GM21423 (cell line): ENCODE measurements at regions not wholly inside any gene's neighbourhood (a gene's known extent, or its start where the extent isn't known, plus 50 kb on each side); places are given as distances from the start of the nearest gene placed in this dataset.
"Not testable (repeated sequence)": the region's sequence is repeated elsewhere in the genome, so short reads cannot be mapped to it uniquely, and the experiment has no call there.

ENCODE experiments used
- ATAC-seq: cut with Tn5 transposase; IDR thresholded peaks from one replicate; pipeline ENCODE4 v1.9.1; 2021; ENCODE audit warnings: mild to moderate bottlenecking, moderate library complexity; ENCODE audit not compliant: unreplicated experiment

DNA sequence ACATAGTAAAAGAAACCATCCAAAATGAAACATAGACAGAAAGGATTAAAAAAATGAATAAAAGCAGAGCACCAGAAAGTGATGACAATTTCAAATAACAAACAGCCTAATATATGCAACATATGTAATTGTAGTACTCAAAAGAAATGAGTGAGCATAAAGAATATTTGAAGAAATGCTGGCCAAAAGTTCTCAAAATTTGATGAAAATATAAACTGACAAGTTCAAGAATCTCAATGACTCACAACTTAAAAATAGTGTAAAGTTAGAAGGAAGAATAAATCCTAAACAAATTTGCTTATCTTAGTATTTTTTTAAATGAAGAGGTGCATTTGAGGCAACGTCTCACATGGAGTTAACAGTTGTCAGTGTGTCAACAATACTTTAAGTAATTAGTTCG is 498.9 kb downstream of the SLC6A15 start:
- ATAC-seq, result no peak

DNA sequence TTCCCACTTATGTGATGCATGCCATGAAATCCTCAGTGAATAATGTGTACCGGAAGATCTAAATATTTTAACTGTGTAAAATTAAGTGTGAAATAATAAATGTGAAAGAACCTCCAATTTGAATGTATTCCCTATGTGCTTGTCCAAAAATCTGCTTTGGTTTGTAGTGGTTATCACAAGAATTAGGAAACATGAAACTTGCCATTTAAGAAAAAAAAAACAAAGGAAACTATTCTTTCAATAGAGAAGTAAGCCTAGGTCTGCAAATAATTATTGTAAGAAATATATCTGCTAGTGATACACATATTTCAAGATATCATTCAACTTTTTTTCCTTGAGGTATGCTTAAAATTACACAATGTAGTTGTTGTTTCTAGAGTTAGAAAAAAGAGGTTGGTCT is 500.4 kb downstream of the SLC6A15 start:
- no peak for ATAC-seq

DNA sequence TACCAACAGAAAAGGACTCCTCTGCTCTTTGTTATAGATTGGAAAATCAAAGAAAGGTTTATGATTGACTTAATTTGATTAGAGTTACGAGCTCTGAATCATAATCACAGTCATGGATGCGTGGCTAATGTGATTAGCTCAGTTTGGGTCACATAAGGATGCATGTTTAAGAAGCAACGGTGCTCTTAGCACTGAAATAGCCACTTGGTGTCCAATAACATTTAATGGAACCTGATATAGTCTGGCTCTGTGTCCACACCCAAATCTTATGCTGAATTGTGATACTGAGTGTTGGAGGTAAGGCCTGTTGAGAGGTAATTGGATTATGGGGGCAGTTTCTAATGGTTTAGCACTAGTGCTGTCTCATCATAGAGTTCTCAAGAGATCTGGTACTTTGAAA is 501.6 kb downstream of the SLC6A15 start:
- no peak for ATAC-seq

DNA sequence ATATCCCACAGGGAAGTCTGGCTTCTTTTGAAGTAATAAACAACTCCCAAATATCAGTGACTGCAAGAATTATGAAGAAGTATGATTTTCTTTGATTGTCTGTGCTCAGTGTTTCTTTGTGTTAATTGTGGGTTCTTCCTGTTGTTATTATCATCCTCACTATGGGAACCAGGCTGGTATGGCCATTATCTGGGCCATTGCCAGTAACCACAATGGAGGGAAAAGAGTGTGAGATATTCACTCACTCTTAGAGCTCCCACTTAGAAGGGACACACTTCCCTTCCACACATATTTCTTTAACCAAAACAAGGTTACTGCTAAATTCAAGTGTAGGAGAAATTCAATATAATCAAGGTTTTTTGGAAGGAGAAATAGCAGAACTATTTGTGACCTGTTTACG is 503.7 kb downstream of the SLC6A15 start:
- no peak for ATAC-seq

DNA sequence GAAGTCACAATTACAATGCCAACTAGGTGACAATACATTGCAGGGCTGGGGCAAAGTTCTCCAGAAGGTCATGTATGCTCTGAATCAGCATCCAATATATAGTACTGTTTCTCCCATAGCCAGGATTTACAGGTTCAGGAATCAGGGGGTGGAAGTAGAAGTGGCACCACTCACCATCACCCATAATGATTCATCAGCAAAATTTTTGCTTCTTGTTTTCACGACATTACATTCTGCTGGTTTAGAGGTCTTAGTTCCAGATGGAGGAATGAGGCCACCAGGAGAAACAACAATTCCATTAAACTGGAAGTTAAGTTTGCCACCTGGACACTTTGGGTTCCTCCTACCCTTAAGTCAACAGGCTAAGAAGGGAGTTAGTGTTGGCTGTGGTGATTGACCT is 505.9 kb downstream of the SLC6A15 start:
- ATAC-seq, result not testable (repeated sequence)

DNA sequence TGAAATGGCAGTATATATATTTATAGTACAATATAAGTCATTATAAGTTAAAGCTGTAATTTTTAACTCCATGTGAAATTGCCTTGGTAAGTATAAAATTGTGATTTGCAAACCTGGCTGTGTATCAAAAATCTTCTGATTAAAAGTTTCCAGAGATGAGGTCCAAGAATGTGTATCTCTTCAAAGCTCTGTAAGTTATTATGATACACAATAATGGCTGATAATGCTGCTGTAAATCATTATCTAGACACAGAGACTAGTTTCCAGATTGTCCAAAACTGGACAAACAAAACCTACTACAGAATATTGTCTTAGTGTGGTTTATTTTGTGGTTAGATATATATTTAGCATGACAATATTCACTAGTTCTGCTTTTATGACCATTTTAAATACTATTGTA is 514.8 kb downstream of the SLC6A15 start:
- no peak for ATAC-seq

DNA sequence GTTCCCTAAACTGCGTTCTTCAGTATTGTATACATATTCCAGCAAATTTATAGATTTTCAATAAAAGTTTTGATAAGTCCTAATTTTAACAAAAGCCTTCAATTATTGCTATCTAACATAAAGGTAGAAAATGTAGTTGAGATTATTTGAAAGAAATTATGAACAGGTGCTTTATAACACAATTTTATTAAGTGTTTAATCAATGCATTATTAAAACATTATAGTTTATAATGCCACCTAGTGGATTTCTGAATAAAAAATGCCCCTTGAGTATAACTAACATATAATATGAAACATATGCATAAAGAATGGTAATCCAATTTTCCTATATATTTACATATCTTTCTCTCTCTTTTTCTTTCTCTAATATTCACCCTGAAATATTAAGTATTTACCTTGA is 515.3 kb downstream of the SLC6A15 start:
- no peak for ATAC-seq

DNA sequence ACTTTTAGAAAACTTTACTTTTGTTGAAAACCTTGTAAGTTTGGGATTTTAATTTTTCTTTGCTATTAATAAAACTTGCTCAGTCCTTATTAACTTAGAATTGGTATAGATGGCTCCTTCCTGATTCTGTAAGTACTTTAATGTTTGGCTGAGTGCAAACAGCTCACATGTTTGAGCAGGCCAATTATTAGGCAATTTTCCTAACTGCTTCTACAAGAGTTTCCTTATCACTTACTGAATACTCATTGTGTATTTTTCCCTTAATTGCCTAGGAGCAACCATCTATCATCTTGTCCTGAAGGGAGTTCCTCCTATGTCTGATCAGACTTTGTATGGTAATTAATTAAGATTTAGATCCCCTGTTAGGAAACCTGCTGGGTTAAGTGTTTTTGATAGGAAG is 521.4 kb downstream of the SLC6A15 start:
- not testable (repeated sequence) for ATAC-seq

DNA sequence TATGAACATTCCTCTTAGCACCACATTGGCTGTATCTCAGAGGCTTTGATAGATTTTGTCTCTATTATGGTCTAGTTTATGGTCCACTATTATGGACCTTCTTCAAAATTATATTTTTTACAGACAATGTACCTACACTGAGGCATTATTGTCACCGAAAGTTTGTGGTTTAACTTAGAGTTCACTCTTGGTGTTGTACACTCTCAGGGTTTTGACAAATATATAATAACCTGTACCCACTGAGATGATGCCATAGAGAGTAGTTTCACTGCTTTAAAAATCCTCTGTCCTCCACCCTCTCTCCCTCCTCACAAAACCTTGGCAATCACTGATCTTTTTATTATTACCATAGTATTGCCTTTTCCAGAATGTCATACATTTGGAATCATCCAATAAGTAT is 528.2 kb downstream of the SLC6A15 start:
- no peak for ATAC-seq

DNA sequence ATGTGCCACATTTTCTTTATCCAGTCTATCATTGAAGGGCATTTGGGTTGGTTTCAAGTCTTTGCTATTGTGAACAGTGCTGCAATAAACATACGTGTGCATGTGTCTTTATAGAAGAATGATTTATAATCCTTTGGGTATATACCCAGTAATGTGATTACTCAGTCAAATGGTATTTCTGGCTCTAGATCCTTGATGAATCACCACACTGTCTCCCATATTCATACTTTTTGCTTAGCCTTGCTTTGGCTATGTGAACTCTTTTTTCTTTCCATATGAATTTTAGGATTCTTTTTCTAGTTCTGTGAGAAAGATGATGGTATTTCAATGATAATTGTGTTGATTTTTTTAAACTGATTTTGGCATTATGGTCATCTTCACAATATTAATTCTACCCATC is 530.1 kb downstream of the SLC6A15 start:
- ATAC-seq, result not testable (repeated sequence)

DNA sequence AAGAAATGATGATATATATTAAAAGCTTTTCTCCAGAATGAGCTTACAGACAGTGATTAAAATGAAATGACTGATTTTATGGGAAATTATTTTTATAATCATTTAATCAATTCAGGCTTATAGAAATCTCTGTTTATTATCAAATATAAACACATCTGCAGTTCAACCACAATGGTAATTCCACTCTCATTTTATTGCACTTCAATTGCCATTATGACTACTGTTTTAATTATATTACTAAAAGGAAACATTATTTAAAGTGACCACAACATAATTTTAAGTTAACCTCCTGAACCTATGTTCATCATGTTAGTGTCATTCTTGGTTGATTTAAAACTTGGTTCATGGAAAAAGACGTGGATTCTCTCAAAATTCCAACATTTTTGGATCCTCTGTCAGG is 536.3 kb downstream of the SLC6A15 start:
- no peak for ATAC-seq

DNA sequence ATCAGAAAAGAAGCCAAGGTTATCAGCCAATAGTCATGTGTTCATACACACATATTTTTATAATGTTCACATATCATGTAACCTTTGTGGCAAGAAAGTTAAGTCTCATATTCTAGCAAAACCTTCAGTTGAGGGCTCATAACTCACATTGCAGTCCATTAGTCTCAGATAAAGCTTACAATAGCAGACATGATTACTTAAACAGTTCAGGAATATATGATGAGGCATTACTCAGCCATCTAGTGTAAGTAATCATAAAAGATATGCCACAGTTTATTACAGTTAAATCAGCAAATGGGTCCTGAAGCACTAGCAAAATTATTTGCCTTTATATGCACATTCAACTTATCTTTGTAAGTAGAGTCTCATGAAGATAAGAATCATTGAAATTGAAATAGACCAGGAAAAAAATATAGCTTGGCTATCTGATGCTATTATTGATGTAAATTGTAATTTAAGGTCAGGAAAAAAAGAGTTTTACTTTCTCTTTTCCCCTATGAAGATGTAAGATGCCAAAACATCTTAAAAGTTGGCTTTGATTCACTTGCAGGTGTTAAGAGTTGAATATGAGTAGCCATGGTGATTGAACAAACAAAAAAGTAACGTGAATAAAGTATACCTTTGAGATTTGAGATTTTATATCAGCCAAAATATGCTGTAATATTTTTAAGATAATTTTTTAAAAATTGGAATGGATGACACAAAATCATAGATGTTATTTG is 537.0 kb downstream of the SLC6A15 start:
- ATAC-seq, result no peak

DNA sequence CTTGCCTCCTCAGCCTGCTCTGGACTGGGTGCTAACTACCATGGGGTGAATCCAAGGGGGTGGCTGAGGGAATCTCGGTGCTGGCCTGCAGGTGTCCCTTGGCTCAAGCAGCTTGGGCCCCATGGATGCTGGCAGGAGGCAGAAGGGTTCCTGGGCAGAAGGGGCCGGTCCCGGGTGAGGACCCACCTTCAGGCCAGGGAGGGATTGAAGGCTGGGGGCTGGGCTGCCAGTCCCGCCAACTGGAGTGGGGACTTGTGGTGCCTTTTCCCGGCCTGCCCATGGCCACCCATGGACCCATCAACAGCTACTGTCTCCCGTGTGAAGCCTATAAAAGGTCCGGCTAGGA is 550.1 kb downstream of the SLC6A15 start:
- ATAC-seq, result no peak

DNA sequence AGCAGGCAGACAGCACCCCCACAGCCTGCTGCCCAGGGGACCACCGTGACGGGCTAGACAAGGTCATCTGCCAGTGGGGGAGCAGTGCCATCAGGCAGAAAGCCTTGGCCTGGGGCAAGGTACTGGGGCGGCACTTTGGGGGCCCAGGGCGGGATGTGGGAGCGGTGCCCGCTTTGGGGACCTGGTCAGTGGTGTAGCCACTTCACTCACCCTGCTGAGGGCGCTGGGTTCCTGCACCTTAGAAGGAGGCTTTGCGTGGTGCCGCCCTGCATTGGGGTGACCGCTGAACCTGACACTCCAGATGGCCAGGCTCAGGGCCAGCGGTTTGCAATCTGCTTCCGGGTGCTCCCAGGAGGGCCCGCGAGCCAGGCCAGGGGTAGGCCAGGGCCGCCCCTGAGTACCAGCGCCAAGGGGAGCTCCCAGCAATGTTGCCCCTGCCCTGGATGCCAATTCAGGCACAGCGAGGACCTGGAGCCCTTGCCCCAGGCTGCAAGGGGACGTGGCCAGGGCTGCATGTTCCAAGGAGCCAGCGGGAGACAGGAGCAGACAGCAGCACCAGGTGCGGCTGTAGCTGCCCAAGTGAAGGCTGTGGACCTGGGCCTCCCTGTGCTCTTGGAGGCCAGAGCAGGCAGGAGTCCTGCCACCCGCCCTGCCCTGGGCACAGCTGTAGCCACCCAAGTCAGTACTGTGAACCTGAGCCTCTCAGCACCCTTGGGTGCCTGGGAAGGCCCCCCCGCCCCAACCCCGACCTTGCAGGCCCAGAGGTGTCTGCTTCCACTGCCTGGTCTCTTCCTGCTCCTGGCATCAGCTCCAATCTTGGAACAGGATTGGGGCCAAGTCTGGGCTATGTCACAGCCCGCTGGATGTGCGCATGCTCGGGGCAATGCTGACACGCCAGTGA is 550.7 kb downstream of the SLC6A15 start:
- no peak for ATAC-seq

DNA sequence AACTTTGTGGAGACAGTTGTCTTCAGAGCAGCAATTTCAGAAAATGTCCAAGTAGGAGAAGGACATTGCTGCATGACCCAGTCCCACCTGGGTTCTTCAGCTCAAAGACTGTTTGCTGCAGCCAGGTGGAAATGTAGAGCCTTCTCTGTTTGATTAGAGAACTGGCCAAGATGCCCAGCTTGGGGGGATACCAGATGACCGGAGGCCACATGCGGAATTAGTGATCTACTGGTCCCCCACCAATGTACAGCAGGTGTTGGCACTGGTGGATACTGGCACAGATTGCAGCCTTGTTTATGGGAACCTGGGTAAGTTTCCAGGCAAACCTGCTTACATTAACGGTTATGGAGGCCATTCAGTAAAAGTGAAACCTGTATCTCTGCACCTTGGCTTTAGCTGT is 555.3 kb downstream of the SLC6A15 start:
- ATAC-seq, result no peak

DNA sequence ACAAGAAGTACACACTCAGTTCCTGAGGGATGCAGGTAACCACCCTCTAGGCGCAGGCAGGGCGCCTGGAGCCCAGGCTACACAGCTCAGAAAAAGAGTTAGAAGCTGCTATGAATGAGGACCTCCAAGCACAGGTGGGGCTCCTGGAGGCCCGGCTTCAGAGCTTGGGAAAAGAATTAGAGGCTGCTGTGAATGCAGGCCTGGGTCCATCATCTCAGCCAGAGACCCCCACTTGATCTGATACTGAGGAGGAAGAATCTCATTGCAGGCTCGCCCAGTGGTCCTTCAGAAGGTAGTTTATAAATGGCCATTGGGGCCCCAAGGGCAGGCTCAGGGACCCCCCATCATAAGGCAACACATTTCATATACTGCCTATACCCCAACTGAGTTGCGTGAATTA is 556.4 kb downstream of the SLC6A15 start:
- no peak for ATAC-seq

DNA sequence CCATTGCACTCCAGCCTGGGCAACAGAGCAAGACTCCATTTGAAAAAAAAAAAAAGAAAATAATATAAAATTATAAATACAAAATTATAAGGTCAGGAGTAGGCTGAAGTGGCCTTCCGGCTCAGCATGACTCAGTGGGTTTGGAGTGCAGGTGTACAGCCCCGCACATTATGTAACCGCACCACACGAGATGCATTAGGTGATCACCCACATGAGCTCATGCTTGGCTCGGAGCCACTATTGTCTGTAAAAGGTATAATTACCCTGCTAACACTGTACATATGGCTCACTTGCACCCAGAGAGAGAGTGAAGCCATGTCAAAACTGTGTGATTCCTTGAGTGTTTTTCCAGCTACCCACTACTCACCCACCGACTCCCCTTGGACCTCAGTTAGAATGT is 557.0 kb downstream of the SLC6A15 start:
- ATAC-seq, result no peak

DNA sequence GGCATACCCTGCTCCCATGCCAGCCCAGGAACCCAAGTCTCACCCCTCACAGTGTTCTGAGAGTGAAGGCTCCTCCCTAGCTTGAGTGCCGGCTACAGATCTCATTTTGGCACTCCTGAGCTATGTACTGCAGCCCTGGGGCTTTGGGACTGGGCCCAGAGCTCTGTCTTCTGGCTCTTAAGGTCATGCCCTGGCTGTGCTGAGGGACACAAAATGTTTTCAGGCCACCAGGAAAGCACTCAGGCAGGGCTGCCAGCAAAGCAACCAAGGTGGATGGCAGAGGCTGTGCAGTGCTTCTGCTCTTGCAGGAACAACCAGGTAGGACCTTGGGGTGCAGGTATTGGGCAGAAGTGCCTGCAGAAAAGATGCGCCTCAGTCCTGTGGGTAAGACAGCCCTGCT is 564.0 kb downstream of the SLC6A15 start:
- ATAC-seq, result no peak

DNA sequence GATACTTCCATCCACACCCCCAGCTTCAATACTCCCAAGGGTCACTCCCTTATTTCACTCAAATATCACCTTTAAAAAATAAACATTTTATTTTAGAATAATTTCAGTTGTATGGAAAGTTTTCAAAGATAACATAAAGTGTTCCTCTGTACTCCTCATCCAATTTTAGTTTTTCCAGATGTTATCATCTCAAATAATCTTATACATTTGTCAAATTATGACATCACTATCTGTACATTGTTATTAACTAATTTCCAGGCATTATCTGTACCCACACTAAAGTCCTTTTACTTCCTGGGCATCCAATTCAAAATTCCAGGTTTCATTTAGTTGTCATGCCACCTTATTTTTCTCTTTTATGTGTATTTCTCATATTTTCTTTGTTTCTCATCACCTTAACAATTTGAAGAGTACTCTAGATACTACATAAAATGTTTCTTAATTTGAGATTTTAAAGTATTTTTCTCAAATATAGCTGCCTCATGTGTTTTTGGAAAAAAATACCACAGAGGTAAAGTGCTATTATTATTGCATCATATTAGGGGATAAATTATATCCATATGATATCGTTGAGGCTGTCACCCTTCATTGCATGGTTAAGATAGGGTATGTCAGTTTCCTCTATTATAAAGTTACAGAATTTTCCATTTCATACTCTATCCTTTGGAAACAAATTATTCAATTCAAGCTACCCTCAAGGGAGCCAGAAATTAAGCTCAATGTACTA is 571.0 kb downstream of the SLC6A15 start:
- no peak for ATAC-seq

DNA sequence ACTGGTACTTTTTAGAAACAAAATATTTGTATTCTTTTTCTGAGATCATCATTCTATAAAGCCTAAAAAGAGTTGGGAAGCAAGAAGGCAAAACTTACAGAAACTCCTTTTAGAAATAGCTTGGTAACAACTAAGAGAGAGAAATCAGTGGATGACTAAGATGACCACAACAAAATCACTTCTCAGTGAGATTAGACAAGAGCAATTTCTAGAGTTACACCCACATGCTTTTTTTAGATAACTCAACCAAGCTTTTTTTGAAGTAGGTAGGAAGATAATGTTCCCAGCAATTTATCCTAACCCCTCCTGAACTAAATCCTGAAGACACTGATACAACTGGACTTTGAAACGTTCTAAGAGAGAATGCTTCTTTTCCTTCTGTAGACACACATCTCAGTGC is 576.4 kb downstream of the SLC6A15 start:
- no peak for ATAC-seq

DNA sequence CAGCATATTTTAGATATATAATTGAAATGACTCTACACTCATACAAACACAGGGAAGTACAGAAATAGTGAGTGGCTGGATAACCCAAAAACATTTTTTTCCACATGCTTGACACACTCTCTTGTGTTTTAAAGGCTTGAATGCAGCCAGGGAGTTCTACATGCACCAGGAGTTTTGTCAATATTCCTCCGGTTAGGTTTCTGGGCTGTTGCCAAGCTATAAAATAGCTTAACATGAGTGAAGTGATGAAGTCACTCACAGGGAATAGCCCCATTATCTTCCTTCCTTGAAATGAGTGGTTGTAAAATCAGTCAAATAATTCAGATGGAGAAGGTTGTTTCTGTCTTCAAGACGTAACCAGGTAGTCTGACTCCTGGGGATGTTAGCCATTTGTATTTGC is 582.7 kb downstream of the SLC6A15 start:
- no peak for ATAC-seq

DNA sequence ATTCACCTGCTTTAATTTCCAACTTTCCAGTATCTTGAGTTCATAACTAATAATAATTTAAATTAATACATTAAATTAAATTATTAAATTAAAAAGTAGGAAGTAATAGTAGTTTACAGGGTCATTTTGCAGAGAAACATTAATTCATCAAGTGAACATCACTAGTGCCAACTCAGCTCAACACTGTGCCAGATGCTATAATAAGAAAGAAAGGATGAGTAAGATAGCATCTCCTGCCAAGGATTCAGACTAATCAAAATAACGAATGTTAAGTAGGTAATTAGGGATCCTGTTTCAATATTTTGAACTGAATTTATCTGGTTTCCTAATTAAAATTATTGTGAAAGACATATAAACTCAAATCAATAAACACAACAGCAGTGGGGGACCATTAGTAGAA is 596.7 kb downstream of the SLC6A15 start:
- no peak for ATAC-seq
